Hepatocyte (in vitro differentiated cells): ENCODE measurements at regions not wholly inside any gene's neighbourhood (a gene's known extent, or its start where the extent isn't known, plus 50 kb on each side); places are given as distances from the start of the nearest gene placed in this dataset.

ENCODE experiments used
- EZH2 ChIP-seq: fragments of 200-600 bp; sonication (generic); IDR thresholded peaks from 2 replicates; pipeline ENCODE4 v1.6.1; 2016; ENCODE audit warnings: antibody characterized with exemption, mild to moderate bottlenecking, borderline replicate concordance
- EZH2phosphoT487 ChIP-seq: fragments of 200-600 bp; sonication (generic); IDR thresholded peaks from one replicate; pipeline ENCODE4 v1.6.1; 2018; ENCODE audit warnings: antibody characterized with exemption, mild to moderate bottlenecking, low read depth, moderate library complexity; ENCODE audit not compliant: unreplicated experiment, severe bottlenecking
- TF ChIP-seq, protein P1 (sequence below): fragments of 200-600 bp; sonication (generic); IDR thresholded peaks from 2 replicates; pipeline ENCODE4 v1.5.1; 2016; ENCODE audit warnings: antibody characterized with exemption, mild to moderate bottlenecking; ENCODE audit not compliant: poor library complexity

DNA sequence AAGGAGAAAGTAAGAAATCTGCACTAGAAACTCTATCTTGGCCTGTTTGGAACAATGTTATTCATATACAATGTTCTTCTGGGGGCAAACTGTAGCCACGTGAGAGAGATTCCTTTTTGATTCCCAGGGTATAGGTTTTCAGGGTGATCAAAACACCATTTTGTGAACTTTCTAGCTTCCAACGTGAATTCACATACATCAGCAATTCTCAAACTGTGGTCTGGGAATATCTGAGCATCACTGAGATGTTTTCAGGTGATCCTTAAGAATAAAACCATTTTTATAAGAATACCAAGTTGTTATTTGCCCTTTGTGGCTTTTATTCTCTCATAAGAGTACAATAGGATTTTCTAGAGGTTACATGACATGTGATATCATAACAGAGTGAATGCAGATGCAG lies 66.9 kb upstream of the ATP1A1 start:
- TF ChIP-seq, protein P1, sequence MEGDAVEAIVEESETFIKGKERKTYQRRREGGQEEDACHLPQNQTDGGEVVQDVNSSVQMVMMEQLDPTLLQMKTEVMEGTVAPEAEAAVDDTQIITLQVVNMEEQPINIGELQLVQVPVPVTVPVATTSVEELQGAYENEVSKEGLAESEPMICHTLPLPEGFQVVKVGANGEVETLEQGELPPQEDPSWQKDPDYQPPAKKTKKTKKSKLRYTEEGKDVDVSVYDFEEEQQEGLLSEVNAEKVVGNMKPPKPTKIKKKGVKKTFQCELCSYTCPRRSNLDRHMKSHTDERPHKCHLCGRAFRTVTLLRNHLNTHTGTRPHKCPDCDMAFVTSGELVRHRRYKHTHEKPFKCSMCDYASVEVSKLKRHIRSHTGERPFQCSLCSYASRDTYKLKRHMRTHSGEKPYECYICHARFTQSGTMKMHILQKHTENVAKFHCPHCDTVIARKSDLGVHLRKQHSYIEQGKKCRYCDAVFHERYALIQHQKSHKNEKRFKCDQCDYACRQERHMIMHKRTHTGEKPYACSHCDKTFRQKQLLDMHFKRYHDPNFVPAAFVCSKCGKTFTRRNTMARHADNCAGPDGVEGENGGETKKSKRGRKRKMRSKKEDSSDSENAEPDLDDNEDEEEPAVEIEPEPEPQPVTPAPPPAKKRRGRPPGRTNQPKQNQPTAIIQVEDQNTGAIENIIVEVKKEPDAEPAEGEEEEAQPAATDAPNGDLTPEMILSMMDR, result no peak
- TF ChIP-seq EZH2phosphoT487 (no peak), EZH2 (no peak)
